DOHH2 (cell line): ENCODE measurements at regions not wholly inside any gene's neighbourhood (a gene's known extent, or its start where the extent isn't known, plus 50 kb on each side); places are given as distances from the start of the nearest gene placed in this dataset.

Source experiments
- H3F3A ChIP-seq: fragments of 200-600 bp; sonication (generic), shearing (Covaris generic); 2 replicates; pipeline ENCODE4 v1.6.0; 2016; ENCODE audit warnings: antibody characterized with exemption, mild to moderate bottlenecking; ENCODE audit not compliant: control insufficient read depth, insufficient read depth
- H3K27ac ChIP-seq: fragments of 200-600 bp; sonication (generic); 2 replicates; pipeline ENCODE4 v1.5.1; 2014; ENCODE audit warnings: low read depth, mild to moderate bottlenecking, low read length, moderate library complexity
- H3K27me3 ChIP-seq: fragments of 200-600 bp; sonication (generic); 2 replicates; pipeline ENCODE4 v1.6.1; 2014; ENCODE audit warnings: mild to moderate bottlenecking, low read length, mixed read lengths; ENCODE audit not compliant: control insufficient read depth
- H3K36me3 ChIP-seq: fragments of 200-600 bp; sonication (generic); 2 replicates; pipeline ENCODE4 v1.6.1; 2014; ENCODE audit warnings: mild to moderate bottlenecking, low read length, moderate library complexity, mixed read lengths; ENCODE audit not compliant: control insufficient read depth
- H3K4me1 ChIP-seq: fragments of 200-600 bp; sonication (generic); 2 replicates; pipeline ENCODE4 v1.6.1; 2014; ENCODE audit warnings: mild to moderate bottlenecking, low read length, mixed read lengths; ENCODE audit not compliant: control insufficient read depth
- H3K4me2 ChIP-seq: fragments of 200-600 bp; sonication (generic); 2 replicates; pipeline ENCODE4 v1.6.0; 2014; ENCODE audit warnings: mild to moderate bottlenecking, low read length, moderate library complexity
- H3K4me3 ChIP-seq: fragments of 200-600 bp; sonication (generic); 2 replicates; pipeline ENCODE4 v1.5.1; 2014; ENCODE audit warnings: mild to moderate bottlenecking, low read length, mixed read lengths
- H3K79me2 ChIP-seq: fragments of 200-600 bp; sonication (generic); 2 replicates; pipeline ENCODE4 v1.6.1; 2014; ENCODE audit warnings: mild to moderate bottlenecking, low read length, mixed read lengths; ENCODE audit not compliant: control insufficient read depth
- H3K9me2 ChIP-seq: fragments of 200-600 bp; sonication (generic); replicated peaks from 2 replicates; pipeline ENCODE4 v1.6.1; 2014; ENCODE audit warnings: mild to moderate bottlenecking, low read length, mixed read lengths; ENCODE audit not compliant: control insufficient read depth
- H3K9me3 ChIP-seq: fragments of 200-600 bp; sonication (generic); 2 replicates; pipeline ENCODE4 v1.6.1; 2014; ENCODE audit warnings: antibody characterized with exemption, low read length, mixed read lengths; ENCODE audit not compliant: control insufficient read depth, insufficient read depth
- H4K20me1 ChIP-seq: fragments of 200-600 bp; sonication (generic); 2 replicates; pipeline ENCODE4 v1.6.0; 2014; ENCODE audit warnings: low read depth, mild to moderate bottlenecking, antibody characterized with exemption, low read length, moderate library complexity; ENCODE audit not compliant: control insufficient read depth, insufficient read depth
- CTCF ChIP-seq: fragments of 200-600 bp; sonication (generic); IDR thresholded peaks from one replicate; pipeline ENCODE4 v1.5.1; 2014; ENCODE audit warnings: antibody characterized with exemption, mild to moderate bottlenecking, low read depth, low read length; ENCODE audit not compliant: poor library complexity, severe bottlenecking
- EZH2phosphoT487 ChIP-seq: fragments of 200-600 bp; sonication (generic); IDR thresholded peaks from 2 replicates; pipeline ENCODE4 v1.6.1; 2017; ENCODE audit warnings: borderline replicate concordance, mild to moderate bottlenecking, antibody characterized with exemption, low read length, moderate library complexity, mixed read lengths

GRCh38 chr6:48584846-48585245 is 473.8 kb upstream of the PTCHD4 start:
- no peak for TF ChIP-seq EZH2phosphoT487
- no peak for TF ChIP-seq CTCF
- H3F3A ChIP-seq = no peaks in the 10 kb centered on the region
- H3K79me2 ChIP-seq = no peaks in the 10 kb centered on the region
- H4K20me1 ChIP-seq = no peaks in the 10 kb centered on the region
- H3K36me3 ChIP-seq = no peaks in the 10 kb centered on the region
- H3K4me1 ChIP-seq = no peaks in the 10 kb centered on the region
- no peaks in the 10 kb centered on the region for H3K9me2 ChIP-seq
- no peak overlapping the region for H3K4me2 ChIP-seq
- no peaks in the 10 kb centered on the region for H3K27me3 ChIP-seq
- no peak overlapping the region for H3K27ac ChIP-seq
- H3K4me3 ChIP-seq = no peak overlapping the region
- no peaks in the 10 kb centered on the region for H3K9me3 ChIP-seq

- Histone ChIP-seq H3K4me3 (no peak overlapping the region), H3K36me3 (no peaks in the 10 kb centered on the region), H3F3A (no peaks in the 10 kb centered on the region), H3K27ac (no peak overlapping the region), H4K20me1 (no peaks in the 10 kb centered on the region), H3K79me2 (no peaks in the 10 kb centered on the region), H3K4me2 (no peak overlapping the region), H3K9me3 (no peaks in the 10 kb centered on the region), H3K4me1 (no peaks in the 10 kb centered on the region), H3K9me2 (no peaks in the 10 kb centered on the region), H3K27me3 (no peaks in the 10 kb centered on the region)
- TF ChIP-seq EZH2phosphoT487 (no peak), CTCF (no peak)
Observed at GRCh38 chr6:48570656-48571055, 459.7 kb upstream of the PTCHD4 start.

- Histone ChIP-seq H4K20me1 (no peaks in the 10 kb centered on the region), H3K27me3 (no peaks in the 10 kb centered on the region), H3K79me2 (no peaks in the 10 kb centered on the region), H3K27ac (no peak overlapping the region), H3K9me3 (no peaks in the 10 kb centered on the region), H3K4me2 (no peak overlapping the region), H3K9me2 (no peaks in the 10 kb centered on the region), H3K36me3 (no peaks in the 10 kb centered on the region), H3F3A (no peaks in the 10 kb centered on the region), H3K4me3 (no peak overlapping the region), H3K4me1 (no peaks in the 10 kb centered on the region)
- TF ChIP-seq EZH2phosphoT487 = no peak
- TF ChIP-seq CTCF = no peak
Observed at GRCh38 chr6:48568856-48569255, 457.9 kb upstream of the PTCHD4 start.

- H3F3A ChIP-seq = no peaks in the 10 kb centered on the region
- no peaks in the 10 kb centered on the region for H3K9me3 ChIP-seq
- no peak overlapping the region for H3K4me2 ChIP-seq
- H3K27ac ChIP-seq = no peak overlapping the region
- H3K79me2 ChIP-seq = no peaks in the 10 kb centered on the region
- H3K4me3 ChIP-seq = no peak overlapping the region
- H3K27me3 ChIP-seq = no peaks in the 10 kb centered on the region
- TF ChIP-seq EZH2phosphoT487 (no peak), CTCF (no peak)
- no peaks in the 10 kb centered on the region for H3K4me1 ChIP-seq
- no peaks in the 10 kb centered on the region for H4K20me1 ChIP-seq
- no peaks in the 10 kb centered on the region for H3K36me3 ChIP-seq
- no peaks in the 10 kb centered on the region for H3K9me2 ChIP-seq
Observed at GRCh38 chr6:48567016-48567415, 456.0 kb upstream of the PTCHD4 start.
